ENCODE measurements at regions not wholly inside any gene's neighbourhood (a gene's known extent, or its start where the extent isn't known, plus 50 kb on each side); places are given as distances from the start of the nearest gene placed in this dataset.

DNA sequence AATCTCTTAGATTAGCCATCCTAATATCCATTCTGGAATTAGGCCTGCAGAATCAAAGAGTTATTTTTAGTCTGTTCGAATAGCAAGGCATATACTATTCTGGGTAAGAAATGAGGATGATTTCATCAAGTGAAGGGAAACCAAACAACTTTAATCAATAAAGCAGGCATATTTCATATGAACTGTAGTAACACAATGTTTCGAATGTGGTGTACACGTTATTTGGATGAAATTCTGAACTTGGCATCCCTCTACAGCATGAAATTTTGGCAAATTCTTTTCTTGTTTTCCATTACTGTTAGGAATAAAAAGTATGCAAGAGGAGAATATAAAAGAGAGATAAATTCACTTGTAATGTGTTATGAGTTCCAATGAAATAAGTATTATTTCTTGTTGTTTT is 1233.3 kb upstream of the SEL1L start:
- Mint-ChIP-seq H3K36me3 (no peaks in the 10 kb centered on the region), H3K27ac (no peak overlapping the region), H3K4me3 (no peak overlapping the region), H3K9me3 (no peaks in the 10 kb centered on the region), H3K27me3 (ENCODE audit: low read depth) (no peaks in the 10 kb centered on the region), H3K4me1 (peaks cover 4% of the 10 kb centered on the region)
- ATAC-seq (no peak), DNase-seq (ENCODE audit: low spot score) (no peak)
- no peak for TF ChIP-seq SMAD3 (CRISPR knock-in tag; IDR thresholded peaks at IDR 0.05; ENCODE audit: borderline replicate concordance)
- TF ChIP-seq, protein P1, sequence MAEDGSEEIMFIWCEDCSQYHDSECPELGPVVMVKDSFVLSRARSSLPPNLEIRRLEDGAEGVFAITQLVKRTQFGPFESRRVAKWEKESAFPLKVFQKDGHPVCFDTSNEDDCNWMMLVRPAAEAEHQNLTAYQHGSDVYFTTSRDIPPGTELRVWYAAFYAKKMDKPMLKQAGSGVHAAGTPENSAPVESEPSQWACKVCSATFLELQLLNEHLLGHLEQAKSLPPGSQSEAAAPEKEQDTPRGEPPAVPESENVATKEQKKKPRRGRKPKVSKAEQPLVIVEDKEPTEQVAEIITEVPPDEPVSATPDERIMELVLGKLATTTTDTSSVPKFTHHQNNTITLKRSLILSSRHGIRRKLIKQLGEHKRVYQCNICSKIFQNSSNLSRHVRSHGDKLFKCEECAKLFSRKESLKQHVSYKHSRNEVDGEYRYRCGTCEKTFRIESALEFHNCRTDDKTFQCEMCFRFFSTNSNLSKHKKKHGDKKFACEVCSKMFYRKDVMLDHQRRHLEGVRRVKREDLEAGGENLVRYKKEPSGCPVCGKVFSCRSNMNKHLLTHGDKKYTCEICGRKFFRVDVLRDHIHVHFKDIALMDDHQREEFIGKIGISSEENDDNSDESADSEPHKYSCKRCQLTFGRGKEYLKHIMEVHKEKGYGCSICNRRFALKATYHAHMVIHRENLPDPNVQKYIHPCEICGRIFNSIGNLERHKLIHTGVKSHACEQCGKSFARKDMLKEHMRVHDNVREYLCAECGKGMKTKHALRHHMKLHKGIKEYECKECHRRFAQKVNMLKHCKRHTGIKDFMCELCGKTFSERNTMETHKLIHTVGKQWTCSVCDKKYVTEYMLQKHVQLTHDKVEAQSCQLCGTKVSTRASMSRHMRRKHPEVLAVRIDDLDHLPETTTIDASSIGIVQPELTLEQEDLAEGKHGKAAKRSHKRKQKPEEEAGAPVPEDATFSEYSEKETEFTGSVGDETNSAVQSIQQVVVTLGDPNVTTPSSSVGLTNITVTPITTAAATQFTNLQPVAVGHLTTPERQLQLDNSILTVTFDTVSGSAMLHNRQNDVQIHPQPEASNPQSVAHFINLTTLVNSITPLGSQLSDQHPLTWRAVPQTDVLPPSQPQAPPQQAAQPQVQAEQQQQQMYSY (CRISPR knock-in tag; IDR thresholded peaks at IDR 0.05), result no peak
- POLR2A ChIA-PET, result no interaction called here
- CTCF ChIA-PET, result no interaction called here

DNA sequence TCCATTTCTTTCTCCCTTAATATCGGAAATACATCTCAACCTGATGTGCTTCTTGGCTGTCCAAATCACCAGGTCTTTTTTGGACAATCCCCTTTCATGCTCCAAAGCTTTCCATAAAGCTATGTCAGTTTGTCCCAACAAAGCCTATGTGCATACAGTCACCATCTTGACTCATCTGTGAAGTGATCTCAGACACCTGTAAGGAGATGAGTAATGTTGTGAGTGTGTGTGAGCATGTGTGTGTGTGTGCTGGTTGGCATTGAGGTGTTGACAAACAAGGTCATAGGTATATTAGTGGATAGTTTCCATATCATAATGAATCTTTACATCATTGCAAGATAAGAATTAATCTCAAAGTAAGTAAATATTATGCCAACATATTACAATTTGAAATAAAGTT is 1243.3 kb upstream of the SEL1L start:
- Mint-ChIP-seq H3K27me3 (ENCODE audit: low read depth) (no peaks in the 10 kb centered on the region), H3K36me3 (no peaks in the 10 kb centered on the region)
- CTCF ChIA-PET, result no interaction called here
- TF ChIP-seq FOXP1 (CRISPR knock-in tag; IDR thresholded peaks at IDR 0.05; ENCODE audit: borderline replicate concordance) (no peak), ZNF396 (CRISPR knock-in tag; IDR thresholded peaks at IDR 0.05; ENCODE audit: borderline replicate concordance) (no peak), OVOL2 (CRISPR knock-in tag; IDR thresholded peaks at IDR 0.05; ENCODE audit: borderline replicate concordance) (no peak), NFYB (CRISPR knock-in tag; conservative IDR thresholded peaks at IDR 0.05; ENCODE audit: low read depth) (no peak), ZNF219 (CRISPR knock-in tag; IDR thresholded peaks at IDR 0.05; ENCODE audit: borderline replicate concordance) (no peak), ESRRA (CRISPR knock-in tag; IDR thresholded peaks at IDR 0.05; ENCODE audit: borderline replicate concordance) (no peak), IRF2 (CRISPR knock-in tag; IDR thresholded peaks at IDR 0.05; ENCODE audit: borderline replicate concordance, low read depth) (no peak), RELA (CRISPR knock-in tag; IDR thresholded peaks at IDR 0.05; ENCODE audit: borderline replicate concordance) (no peak), ATF1 (CRISPR knock-in tag; IDR thresholded peaks at IDR 0.05) (no peak)
- TF ChIP-seq, protein P2, sequence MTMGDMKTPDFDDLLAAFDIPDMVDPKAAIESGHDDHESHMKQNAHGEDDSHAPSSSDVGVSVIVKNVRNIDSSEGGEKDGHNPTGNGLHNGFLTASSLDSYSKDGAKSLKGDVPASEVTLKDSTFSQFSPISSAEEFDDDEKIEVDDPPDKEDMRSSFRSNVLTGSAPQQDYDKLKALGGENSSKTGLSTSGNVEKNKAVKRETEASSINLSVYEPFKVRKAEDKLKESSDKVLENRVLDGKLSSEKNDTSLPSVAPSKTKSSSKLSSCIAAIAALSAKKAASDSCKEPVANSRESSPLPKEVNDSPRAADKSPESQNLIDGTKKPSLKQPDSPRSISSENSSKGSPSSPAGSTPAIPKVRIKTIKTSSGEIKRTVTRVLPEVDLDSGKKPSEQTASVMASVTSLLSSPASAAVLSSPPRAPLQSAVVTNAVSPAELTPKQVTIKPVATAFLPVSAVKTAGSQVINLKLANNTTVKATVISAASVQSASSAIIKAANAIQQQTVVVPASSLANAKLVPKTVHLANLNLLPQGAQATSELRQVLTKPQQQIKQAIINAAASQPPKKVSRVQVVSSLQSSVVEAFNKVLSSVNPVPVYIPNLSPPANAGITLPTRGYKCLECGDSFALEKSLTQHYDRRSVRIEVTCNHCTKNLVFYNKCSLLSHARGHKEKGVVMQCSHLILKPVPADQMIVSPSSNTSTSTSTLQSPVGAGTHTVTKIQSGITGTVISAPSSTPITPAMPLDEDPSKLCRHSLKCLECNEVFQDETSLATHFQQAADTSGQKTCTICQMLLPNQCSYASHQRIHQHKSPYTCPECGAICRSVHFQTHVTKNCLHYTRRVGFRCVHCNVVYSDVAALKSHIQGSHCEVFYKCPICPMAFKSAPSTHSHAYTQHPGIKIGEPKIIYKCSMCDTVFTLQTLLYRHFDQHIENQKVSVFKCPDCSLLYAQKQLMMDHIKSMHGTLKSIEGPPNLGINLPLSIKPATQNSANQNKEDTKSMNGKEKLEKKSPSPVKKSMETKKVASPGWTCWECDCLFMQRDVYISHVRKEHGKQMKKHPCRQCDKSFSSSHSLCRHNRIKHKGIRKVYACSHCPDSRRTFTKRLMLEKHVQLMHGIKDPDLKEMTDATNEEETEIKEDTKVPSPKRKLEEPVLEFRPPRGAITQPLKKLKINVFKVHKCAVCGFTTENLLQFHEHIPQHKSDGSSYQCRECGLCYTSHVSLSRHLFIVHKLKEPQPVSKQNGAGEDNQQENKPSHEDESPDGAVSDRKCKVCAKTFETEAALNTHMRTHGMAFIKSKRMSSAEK (CRISPR knock-in tag; IDR thresholded peaks at IDR 0.05; ENCODE audit: borderline replicate concordance), result no peak
- TF ChIP-seq, protein P3, sequence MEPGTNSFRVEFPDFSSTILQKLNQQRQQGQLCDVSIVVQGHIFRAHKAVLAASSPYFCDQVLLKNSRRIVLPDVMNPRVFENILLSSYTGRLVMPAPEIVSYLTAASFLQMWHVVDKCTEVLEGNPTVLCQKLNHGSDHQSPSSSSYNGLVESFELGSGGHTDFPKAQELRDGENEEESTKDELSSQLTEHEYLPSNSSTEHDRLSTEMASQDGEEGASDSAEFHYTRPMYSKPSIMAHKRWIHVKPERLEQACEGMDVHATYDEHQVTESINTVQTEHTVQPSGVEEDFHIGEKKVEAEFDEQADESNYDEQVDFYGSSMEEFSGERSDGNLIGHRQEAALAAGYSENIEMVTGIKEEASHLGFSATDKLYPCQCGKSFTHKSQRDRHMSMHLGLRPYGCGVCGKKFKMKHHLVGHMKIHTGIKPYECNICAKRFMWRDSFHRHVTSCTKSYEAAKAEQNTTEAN (CRISPR knock-in tag; IDR thresholded peaks at IDR 0.05), result no peak
- TF ChIP-seq, protein P4, sequence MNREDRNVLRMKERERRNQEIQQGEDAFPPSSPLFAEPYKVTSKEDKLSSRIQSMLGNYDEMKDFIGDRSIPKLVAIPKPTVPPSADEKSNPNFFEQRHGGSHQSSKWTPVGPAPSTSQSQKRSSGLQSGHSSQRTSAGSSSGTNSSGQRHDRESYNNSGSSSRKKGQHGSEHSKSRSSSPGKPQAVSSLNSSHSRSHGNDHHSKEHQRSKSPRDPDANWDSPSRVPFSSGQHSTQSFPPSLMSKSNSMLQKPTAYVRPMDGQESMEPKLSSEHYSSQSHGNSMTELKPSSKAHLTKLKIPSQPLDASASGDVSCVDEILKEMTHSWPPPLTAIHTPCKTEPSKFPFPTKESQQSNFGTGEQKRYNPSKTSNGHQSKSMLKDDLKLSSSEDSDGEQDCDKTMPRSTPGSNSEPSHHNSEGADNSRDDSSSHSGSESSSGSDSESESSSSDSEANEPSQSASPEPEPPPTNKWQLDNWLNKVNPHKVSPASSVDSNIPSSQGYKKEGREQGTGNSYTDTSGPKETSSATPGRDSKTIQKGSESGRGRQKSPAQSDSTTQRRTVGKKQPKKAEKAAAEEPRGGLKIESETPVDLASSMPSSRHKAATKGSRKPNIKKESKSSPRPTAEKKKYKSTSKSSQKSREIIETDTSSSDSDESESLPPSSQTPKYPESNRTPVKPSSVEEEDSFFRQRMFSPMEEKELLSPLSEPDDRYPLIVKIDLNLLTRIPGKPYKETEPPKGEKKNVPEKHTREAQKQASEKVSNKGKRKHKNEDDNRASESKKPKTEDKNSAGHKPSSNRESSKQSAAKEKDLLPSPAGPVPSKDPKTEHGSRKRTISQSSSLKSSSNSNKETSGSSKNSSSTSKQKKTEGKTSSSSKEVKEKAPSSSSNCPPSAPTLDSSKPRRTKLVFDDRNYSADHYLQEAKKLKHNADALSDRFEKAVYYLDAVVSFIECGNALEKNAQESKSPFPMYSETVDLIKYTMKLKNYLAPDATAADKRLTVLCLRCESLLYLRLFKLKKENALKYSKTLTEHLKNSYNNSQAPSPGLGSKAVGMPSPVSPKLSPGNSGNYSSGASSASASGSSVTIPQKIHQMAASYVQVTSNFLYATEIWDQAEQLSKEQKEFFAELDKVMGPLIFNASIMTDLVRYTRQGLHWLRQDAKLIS (CRISPR knock-in tag; IDR thresholded peaks at IDR 0.05; ENCODE audit: borderline replicate concordance), result no peak
- TF ChIP-seq, protein P5, sequence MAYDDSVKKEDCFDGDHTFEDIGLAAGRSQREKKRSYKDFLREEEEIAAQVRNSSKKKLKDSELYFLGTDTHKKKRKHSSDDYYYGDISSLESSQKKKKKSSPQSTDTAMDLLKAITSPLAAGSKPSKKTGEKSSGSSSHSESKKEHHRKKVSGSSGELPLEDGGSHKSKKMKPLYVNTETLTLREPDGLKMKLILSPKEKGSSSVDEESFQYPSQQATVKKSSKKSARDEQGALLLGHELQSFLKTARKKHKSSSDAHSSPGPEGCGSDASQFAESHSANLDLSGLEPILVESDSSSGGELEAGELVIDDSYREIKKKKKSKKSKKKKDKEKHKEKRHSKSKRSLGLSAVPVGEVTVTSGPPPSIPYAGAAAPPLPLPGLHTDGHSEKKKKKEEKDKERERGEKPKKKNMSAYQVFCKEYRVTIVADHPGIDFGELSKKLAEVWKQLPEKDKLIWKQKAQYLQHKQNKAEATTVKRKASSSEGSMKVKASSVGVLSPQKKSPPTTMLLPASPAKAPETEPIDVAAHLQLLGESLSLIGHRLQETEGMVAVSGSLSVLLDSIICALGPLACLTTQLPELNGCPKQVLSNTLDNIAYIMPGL (CRISPR knock-in tag; IDR thresholded peaks at IDR 0.05), result no peak
- TF ChIP-seq, protein P6, sequence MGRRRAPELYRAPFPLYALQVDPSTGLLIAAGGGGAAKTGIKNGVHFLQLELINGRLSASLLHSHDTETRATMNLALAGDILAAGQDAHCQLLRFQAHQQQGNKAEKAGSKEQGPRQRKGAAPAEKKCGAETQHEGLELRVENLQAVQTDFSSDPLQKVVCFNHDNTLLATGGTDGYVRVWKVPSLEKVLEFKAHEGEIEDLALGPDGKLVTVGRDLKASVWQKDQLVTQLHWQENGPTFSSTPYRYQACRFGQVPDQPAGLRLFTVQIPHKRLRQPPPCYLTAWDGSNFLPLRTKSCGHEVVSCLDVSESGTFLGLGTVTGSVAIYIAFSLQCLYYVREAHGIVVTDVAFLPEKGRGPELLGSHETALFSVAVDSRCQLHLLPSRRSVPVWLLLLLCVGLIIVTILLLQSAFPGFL (CRISPR knock-in tag; IDR thresholded peaks at IDR 0.05; ENCODE audit: borderline replicate concordance), result no peak

More for the DNA sequence above, 1243.3 kb upstream of the SEL1L start:
- Mint-ChIP-seq H3K4me3 (no peak overlapping the region), H3K9me3 (no peaks in the 10 kb centered on the region), H3K27ac (no peak overlapping the region), H3K4me1 (no peaks in the 10 kb centered on the region)
- ATAC-seq, result no peak
- POLR2A ChIA-PET, result no interaction called here
- no peak for DNase-seq (ENCODE audit: low spot score)

Measured in WTC11 (cell line).